GM12872 (cell line): ENCODE measurements at regions not wholly inside any gene's neighbourhood (a gene's known extent, or its start where the extent isn't known, plus 50 kb on each side); places are given as distances from the start of the nearest gene placed in this dataset.

Experiments
- TF ChIP-seq, protein P1 (sequence below): IDR thresholded peaks from 3 replicates; pipeline ENCODE4 v1.5.1; 2011; ENCODE audit warnings: low read depth, mild to moderate bottlenecking, low read length, moderate library complexity; ENCODE audit not compliant: insufficient read depth

DNA sequence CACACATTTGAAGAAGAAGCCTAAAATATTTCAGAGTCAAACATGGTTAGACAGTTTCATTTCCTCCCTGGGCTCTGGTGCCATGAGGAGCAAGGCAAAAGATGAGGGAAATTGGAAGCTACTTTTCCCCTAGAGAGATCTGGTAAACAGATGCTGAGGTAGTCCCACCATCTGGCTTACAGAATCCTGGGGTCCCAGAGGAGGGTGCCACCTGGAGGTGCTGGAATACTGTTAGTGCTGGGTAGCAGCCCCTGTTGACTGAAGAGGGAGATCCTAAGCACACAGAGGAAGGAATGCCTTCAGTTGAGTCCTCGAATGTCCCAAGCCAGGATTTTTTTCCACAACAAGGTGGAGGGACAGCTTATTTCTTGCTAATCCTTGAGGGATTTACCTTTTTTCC, 160.1 kb downstream of the FZD1 start:
- TF ChIP-seq, protein P1, sequence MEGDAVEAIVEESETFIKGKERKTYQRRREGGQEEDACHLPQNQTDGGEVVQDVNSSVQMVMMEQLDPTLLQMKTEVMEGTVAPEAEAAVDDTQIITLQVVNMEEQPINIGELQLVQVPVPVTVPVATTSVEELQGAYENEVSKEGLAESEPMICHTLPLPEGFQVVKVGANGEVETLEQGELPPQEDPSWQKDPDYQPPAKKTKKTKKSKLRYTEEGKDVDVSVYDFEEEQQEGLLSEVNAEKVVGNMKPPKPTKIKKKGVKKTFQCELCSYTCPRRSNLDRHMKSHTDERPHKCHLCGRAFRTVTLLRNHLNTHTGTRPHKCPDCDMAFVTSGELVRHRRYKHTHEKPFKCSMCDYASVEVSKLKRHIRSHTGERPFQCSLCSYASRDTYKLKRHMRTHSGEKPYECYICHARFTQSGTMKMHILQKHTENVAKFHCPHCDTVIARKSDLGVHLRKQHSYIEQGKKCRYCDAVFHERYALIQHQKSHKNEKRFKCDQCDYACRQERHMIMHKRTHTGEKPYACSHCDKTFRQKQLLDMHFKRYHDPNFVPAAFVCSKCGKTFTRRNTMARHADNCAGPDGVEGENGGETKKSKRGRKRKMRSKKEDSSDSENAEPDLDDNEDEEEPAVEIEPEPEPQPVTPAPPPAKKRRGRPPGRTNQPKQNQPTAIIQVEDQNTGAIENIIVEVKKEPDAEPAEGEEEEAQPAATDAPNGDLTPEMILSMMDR: no peak

DNA sequence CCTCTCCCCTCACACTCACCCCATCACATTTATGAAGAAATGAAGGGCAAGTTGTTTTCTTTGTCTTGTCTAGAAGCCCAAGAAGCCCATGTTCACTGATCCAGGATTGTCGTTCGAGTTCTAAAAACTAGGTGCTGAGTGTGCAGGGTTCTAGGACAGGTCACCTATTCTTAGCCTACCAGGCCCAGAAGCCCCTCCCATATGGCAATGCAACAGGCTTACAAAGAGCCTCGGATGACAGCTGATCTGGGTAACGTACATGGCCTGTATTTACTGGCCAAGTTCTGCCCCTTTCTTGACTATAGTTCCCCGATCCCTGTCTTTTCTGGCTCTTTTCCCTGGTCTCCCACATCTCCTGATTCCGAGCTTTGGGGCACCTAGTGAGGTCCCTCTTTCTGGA, 160.9 kb downstream of the FZD1 start:
- TF ChIP-seq, protein P1: no peak

DNA sequence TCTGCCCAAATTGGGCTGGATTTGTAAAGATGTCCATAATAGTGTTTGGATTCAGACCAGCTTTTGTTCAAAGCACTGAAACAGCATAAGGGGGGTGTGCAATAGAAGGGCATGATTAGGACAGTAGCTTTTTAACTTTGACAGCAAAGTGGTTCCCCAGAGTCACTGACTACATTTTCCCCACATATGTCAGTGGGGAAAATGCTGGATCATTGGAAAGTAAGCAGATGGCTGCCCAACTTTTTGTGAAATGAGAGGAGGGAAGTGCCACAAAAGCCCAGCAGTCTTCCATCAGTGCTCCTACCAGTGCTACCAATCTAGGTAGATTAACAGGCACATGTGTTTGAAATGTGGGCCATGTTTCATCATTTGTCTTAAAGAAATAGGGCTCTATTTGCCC, 162.8 kb downstream of the FZD1 start:
- TF ChIP-seq, protein P1: no peak

DNA sequence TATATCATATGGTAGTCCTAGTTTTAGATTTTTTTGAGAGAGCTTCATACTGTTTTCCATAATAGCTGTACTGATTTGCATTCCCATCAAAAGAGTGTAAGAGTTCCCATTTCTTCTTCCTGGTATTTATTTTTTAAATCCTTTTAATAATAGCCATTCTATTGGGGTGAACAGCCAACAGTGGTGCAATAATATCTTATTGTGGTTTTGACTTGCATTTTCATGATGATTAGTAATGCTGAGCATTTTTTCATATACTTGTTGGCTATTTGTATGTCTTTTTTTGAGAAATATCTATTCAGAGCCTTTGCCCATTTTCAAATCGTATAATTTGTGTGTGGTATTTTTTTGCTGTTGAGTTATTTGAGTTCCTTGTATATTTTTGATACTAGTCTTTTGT, 167.4 kb downstream of the FZD1 start:
- TF ChIP-seq, protein P1: no peak

DNA sequence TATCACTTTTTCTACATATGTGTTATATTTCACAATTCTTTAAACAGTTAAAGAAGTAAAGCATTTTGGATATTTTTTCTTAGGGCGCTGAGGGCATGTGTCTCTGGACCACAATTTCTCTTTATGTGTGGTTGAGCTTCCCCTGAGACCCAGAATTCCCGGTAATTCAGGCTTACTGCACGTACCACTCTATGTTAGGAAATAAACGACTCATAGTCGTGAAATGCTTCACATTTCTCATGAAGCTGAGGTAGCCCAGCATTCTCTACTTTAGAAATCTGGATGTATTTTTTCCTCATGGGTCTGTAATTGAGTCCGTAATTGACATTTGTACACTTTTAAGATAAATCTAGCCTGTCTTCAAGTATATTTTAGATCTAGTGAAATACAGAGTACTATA, 170.6 kb downstream of the FZD1 start:
- TF ChIP-seq, protein P1: no peak

DNA sequence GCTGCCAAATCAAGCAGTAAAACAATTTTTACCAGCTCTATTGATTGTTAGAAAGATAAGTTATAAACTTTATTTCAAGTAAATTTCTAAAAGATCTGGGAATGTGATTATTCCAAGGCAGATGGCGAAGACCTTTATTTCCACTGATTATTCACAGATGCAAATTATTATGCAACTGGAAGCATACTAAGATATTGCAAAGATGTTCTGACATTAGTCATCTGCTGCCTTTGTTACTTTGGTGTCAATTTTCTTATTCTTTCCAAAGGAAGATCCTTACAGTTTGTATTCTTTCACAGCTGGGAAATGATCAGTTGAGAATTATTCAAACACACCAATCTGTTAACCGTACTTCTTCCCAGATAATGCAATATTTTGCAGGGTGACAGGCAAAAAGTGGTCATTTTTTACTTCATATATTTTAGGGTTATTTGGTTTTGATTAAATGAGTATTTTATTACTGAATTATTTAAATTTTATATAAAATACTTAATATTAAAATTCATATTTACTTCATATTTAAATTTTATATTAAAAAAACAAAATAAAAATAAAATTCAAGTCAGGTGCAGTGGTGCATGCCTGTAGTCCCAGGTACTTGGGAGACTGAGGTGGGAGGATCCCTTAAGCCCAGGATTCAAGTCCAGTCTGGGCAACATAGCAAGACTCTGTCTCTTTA, 171.3 kb downstream of the FZD1 start:
- TF ChIP-seq, protein P1: no peak

DNA sequence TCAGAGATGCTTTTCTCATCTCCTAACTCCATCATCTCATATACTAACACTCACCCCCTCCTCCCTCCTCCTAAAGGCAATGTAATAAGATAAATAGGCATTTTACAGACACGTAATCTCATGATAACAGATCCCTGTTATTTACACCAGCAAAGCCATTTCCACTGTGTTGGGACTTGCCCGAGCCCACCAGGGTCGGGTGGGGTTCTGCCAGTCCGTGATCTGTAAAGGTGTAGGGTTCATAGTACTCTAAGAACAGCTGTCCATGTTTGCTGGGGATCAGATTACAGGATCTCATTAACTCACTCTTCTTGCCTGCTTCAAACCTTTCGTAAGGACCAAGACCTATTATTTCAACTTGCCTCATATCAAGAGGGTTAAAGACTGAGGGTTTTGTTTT, 172.4 kb downstream of the FZD1 start:
- TF ChIP-seq, protein P1: no peak
